ENCODE measurements at regions not wholly inside any gene's neighbourhood (a gene's known extent, or its start where the extent isn't known, plus 50 kb on each side); places are given as distances from the start of the nearest gene placed in this dataset.

DNA sequence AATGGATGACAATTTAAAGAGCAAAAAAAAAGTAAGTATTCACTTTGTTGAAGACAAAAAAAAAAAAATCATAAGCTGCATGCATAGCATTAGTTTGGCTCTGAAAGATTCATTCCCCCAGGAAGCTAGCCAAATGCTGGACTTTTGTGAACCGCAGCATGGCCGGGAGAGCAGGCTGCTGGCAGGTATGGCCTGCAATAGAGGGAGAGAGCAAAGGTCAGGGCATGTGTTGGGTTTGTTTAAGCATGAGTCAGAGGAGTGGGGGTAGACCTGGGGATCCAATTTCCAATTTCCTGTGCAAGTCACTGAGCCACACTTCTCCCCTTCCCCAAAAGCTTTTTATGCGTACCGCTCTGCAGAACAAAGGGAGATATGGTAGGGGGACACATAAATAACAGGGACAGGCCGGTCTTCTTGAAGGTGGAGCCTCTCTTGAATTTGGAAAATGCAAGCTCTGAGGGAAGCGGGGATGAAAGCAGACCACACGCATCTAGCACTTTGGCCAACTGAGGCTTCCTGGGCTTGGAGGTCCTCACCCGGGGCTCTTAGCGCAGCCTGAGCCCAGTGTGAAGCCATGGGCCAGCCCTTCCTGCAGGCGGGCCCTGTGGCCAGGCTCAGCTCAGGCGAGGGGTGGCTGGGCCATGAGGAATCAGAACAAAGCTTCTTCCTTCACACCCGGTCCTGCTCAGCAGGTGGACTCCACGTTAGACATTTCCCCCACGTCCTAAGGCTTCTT, 171.1 kb downstream of the TOMM20 start (continued):
- TF ChIP-seq, protein P1, sequence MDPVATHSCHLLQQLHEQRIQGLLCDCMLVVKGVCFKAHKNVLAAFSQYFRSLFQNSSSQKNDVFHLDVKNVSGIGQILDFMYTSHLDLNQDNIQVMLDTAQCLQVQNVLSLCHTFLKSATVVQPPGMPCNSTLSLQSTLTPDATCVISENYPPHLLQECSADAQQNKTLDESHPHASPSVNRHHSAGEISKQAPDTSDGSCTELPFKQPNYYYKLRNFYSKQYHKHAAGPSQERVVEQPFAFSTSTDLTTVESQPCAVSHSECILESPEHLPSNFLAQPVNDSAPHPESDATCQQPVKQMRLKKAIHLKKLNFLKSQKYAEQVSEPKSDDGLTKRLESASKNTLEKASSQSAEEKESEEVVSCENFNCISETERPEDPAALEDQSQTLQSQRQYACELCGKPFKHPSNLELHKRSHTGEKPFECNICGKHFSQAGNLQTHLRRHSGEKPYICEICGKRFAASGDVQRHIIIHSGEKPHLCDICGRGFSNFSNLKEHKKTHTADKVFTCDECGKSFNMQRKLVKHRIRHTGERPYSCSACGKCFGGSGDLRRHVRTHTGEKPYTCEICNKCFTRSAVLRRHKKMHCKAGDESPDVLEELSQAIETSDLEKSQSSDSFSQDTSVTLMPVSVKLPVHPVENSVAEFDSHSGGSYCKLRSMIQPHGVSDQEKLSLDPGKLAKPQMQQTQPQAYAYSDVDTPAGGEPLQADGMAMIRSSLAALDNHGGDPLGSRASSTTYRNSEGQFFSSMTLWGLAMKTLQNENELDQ (tag by site-specific recombination; IDR thresholded peaks at IDR 0.05; ENCODE audit: low read depth): no peak
- TF ChIP-seq, protein P2, sequence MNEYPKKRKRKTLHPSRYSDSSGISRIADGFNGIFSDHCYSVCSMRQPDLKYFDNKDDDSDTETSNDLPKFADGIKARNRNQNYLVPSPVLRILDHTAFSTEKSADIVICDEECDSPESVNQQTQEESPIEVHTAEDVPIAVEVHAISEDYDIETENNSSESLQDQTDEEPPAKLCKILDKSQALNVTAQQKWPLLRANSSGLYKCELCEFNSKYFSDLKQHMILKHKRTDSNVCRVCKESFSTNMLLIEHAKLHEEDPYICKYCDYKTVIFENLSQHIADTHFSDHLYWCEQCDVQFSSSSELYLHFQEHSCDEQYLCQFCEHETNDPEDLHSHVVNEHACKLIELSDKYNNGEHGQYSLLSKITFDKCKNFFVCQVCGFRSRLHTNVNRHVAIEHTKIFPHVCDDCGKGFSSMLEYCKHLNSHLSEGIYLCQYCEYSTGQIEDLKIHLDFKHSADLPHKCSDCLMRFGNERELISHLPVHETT (tag by site-specific recombination; IDR thresholded peaks at IDR 0.05): 0 out of 2 replicates have a peak, but pooled peaks have one; percentile 60
- TF ChIP-seq ZNF157 (tag by site-specific recombination; IDR thresholded peaks at IDR 0.05) (no peak), ZNF132 (tag by site-specific recombination; IDR thresholded peaks at IDR 0.05; ENCODE audit: borderline replicate concordance) (no peak), ZNF677 (tag by site-specific recombination; IDR thresholded peaks at IDR 0.05) (no peak), ZNF658 (tag by site-specific recombination; IDR thresholded peaks at IDR 0.05) (no peak), ZNF837 (tag by site-specific recombination; IDR thresholded peaks at IDR 0.05) (no peak), ZNF521 (tag by site-specific recombination; IDR thresholded peaks at IDR 0.05) (no peak), ZBTB48 (tag by site-specific recombination; IDR thresholded peaks at IDR 0.05) (peak; percentile 83), KLF8 (tag by site-specific recombination; IDR thresholded peaks at IDR 0.05) (no peak), SETDB1 (IDR thresholded peaks at IDR 0.05; ENCODE audit: insufficient read length, low read length) (no peak), ZNF146 (tag by site-specific recombination; IDR thresholded peaks at IDR 0.05) (no peak), KLF9 (tag by site-specific recombination; IDR thresholded peaks at IDR 0.05; ENCODE audit: low read depth) (no peak), KLF16 (tag by site-specific recombination; IDR thresholded peaks at IDR 0.05) (no peak), ZBTB17 (tag by site-specific recombination; IDR thresholded peaks at IDR 0.05) (no peak), TCF7L2 (IDR thresholded peaks at IDR 0.05; ENCODE audit: borderline replicate concordance, low read depth, low read length) (peak; percentile 97), ZNF510 (tag by site-specific recombination; IDR thresholded peaks at IDR 0.05; ENCODE audit: insufficient replicate concordance) (no peak), ZNF530 (tag by site-specific recombination; IDR thresholded peaks at IDR 0.05; ENCODE audit: low read depth) (no peak), ZNF184 (tag by site-specific recombination; IDR thresholded peaks at IDR 0.05) (0 out of 2 replicates have a peak, but pooled peaks have one; percentile 25), ZNF843 (tag by site-specific recombination; IDR thresholded peaks at IDR 0.05) (no peak), ZNF629 (tag by site-specific recombination; IDR thresholded peaks at IDR 0.05) (peak; percentile 58), ZNF266 (tag by site-specific recombination; IDR thresholded peaks at IDR 0.05; ENCODE audit: low read depth) (no peak), ZNF394 (tag by site-specific recombination; IDR thresholded peaks at IDR 0.05; ENCODE audit: borderline replicate concordance) (no peak), GLIS1 (tag by site-specific recombination; IDR thresholded peaks at IDR 0.05) (no peak)
- TF ChIP-seq, protein P3, sequence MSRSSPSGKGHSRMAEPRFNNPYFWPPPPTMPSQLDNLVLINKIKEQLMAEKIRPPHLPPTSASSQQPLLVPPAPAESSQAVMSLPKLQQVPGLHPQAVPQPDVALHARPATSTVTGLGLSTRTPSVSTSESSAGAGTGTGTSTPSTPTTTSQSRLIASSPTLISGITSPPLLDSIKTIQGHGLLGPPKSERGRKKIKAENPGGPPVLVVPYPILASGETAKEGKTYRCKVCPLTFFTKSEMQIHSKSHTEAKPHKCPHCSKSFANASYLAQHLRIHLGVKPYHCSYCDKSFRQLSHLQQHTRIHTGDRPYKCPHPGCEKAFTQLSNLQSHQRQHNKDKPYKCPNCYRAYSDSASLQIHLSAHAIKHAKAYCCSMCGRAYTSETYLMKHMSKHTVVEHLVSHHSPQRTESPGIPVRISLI (tag by site-specific recombination; IDR thresholded peaks at IDR 0.05): 0 out of 2 replicates have a peak, but pooled peaks have one; percentile 49
- TF ChIP-seq, protein P4, sequence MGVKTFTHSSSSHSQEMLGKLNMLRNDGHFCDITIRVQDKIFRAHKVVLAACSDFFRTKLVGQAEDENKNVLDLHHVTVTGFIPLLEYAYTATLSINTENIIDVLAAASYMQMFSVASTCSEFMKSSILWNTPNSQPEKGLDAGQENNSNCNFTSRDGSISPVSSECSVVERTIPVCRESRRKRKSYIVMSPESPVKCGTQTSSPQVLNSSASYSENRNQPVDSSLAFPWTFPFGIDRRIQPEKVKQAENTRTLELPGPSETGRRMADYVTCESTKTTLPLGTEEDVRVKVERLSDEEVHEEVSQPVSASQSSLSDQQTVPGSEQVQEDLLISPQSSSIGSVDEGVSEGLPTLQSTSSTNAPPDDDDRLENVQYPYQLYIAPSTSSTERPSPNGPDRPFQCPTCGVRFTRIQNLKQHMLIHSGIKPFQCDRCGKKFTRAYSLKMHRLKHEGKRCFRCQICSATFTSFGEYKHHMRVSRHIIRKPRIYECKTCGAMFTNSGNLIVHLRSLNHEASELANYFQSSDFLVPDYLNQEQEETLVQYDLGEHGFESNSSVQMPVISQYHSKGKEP (tag by site-specific recombination; IDR thresholded peaks at IDR 0.05): peak; percentile 37; the same call in 1 of the 2 replicates
- TF ChIP-seq, protein P5, sequence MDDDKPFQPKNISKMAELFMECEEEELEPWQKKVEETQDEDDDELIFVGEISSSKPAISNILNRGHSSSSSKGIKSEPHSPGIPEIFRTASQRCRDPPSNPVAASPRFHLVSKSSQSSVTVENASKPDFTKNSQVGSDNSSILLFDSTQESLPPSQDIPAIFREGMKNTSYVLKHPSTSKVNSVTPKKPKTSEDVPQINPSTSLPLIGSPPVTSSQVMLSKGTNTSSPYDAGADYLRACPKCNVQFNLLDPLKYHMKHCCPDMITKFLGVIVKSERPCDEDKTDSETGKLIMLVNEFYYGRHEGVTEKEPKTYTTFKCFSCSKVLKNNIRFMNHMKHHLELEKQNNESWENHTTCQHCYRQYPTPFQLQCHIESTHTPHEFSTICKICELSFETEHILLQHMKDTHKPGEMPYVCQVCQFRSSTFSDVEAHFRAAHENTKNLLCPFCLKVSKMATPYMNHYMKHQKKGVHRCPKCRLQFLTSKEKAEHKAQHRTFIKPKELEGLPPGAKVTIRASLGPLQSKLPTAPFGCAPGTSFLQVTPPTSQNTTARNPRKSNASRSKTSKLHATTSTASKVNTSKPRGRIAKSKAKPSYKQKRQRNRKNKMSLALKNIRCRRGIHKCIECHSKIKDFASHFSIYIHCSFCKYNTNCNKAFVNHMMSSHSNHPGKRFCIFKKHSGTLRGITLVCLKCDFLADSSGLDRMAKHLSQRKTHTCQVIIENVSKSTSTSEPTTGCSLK (tag by site-specific recombination; IDR thresholded peaks at IDR 0.05): no peak
- TF ChIP-seq, protein P6, sequence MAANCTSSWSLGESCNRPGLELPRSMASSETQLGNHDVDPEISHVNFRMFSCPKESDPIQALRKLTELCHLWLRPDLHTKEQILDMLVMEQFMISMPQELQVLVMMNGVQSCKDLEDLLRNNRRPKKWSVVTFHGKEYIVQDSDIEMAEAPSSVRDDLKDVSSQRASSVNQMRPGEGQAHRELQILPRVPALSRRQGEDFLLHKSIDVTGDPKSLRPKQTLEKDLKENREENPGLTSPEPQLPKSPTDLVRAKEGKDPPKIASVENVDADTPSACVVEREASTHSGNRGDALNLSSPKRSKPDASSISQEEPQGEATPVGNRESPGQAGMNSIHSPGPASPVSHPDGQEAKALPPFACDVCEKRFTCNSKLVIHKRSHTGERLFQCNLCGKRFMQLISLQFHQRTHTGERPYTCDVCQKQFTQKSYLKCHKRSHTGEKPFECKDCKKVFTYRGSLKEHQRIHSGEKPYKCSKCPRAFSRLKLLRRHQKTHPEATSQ (tag by site-specific recombination; IDR thresholded peaks at IDR 0.05): no peak

All from HEK293 (cell line).